ENCODE measurements at regions not wholly inside any gene's neighbourhood (a gene's known extent, or its start where the extent isn't known, plus 50 kb on each side); places are given as distances from the start of the nearest gene placed in this dataset.
"Not testable (repeated sequence)": the region's sequence is repeated elsewhere in the genome, so short reads cannot be mapped to it uniquely, and the experiment has no call there.

DNA sequence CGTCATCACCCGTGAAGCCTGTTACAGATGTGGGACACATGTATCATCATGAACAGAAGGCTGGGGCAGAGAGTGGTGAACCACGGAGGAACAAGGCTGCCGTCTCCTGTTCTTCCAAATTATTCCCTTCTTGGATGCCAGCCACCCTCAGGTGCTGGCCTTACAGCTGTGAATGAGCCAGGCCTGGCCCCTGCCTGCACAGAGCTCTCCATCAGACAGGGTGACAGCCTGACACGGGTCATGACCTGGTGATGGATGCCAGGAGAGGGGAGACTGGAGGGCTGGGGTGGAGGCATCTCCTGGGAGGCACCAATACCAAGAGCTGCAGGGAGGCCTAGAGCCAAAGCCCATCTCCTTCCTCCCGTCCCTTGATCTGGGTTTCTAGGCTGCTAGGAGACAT, 230.0 kb upstream of the C1orf174 start:
- H3K36me3 ChIP-seq, result no peaks in the 10 kb centered on the region
- no peaks in the 10 kb centered on the region for H3K9me3 ChIP-seq
- no peak for DNase-seq (ENCODE audit: low spot score)
- no peak for ATAC-seq (ENCODE audit: insufficient number of reproducible peaks, low FRiP score, low read depth)
- no peaks in the 10 kb centered on the region for H3K4me1 ChIP-seq (ENCODE audit: control insufficient read depth in 1 of 2, low read depth in 2 of 2)
- no peak overlapping the region for H3K27ac ChIP-seq
- H3K4me3 ChIP-seq, result no peak overlapping the region
- TF ChIP-seq, protein P1, sequence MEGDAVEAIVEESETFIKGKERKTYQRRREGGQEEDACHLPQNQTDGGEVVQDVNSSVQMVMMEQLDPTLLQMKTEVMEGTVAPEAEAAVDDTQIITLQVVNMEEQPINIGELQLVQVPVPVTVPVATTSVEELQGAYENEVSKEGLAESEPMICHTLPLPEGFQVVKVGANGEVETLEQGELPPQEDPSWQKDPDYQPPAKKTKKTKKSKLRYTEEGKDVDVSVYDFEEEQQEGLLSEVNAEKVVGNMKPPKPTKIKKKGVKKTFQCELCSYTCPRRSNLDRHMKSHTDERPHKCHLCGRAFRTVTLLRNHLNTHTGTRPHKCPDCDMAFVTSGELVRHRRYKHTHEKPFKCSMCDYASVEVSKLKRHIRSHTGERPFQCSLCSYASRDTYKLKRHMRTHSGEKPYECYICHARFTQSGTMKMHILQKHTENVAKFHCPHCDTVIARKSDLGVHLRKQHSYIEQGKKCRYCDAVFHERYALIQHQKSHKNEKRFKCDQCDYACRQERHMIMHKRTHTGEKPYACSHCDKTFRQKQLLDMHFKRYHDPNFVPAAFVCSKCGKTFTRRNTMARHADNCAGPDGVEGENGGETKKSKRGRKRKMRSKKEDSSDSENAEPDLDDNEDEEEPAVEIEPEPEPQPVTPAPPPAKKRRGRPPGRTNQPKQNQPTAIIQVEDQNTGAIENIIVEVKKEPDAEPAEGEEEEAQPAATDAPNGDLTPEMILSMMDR (IDR thresholded peaks at IDR 0.05), result no peak
- no peaks in the 10 kb centered on the region for H3K27me3 ChIP-seq (replicated peaks; ENCODE audit: insufficient read depth)

GRCh38 chr1:4131734-4132133, 231.7 kb upstream of the C1orf174 start:
- H3K27me3 ChIP-seq (replicated peaks; ENCODE audit: insufficient read depth), result no peaks in the 10 kb centered on the region
- H3K4me1 ChIP-seq (ENCODE audit: control insufficient read depth in 1 of 2, low read depth in 2 of 2), result no peaks in the 10 kb centered on the region
- H3K4me3 ChIP-seq, result no peak overlapping the region
- DNase-seq (ENCODE audit: low spot score) (no peak), ATAC-seq (ENCODE audit: insufficient number of reproducible peaks, low FRiP score, low read depth) (no peak)
- no peak overlapping the region for H3K27ac ChIP-seq
- no peaks in the 10 kb centered on the region for H3K36me3 ChIP-seq
- H3K9me3 ChIP-seq, result no peaks in the 10 kb centered on the region
- TF ChIP-seq, protein P1 (IDR thresholded peaks at IDR 0.05), result no peak

- Histone ChIP-seq H3K27ac (no peak overlapping the region), H3K4me3 (no peak overlapping the region), H3K4me1 (ENCODE audit: control insufficient read depth in 1 of 2, low read depth in 2 of 2) (no peaks in the 10 kb centered on the region), H3K9me3 (no peaks in the 10 kb centered on the region), H3K27me3 (replicated peaks; ENCODE audit: insufficient read depth) (no peaks in the 10 kb centered on the region), H3K36me3 (no peaks in the 10 kb centered on the region)
- TF ChIP-seq, protein P1 (IDR thresholded peaks at IDR 0.05), result no peak
- ATAC-seq (ENCODE audit: insufficient number of reproducible peaks, low FRiP score, low read depth) (no peak), DNase-seq (ENCODE audit: low spot score) (no peak)
Measured at GRCh38 chr1:4132352-4133296, 232.6 kb upstream of the C1orf174 start.

- ATAC-seq (ENCODE audit: insufficient number of reproducible peaks, low FRiP score, low read depth) (no peak), DNase-seq (ENCODE audit: low spot score) (no peak)
- Histone ChIP-seq H3K4me1 (ENCODE audit: control insufficient read depth in 1 of 2, low read depth in 2 of 2) (no peaks in the 10 kb centered on the region), H3K4me3 (no peak overlapping the region), H3K9me3 (no peaks in the 10 kb centered on the region), H3K27me3 (replicated peaks; ENCODE audit: insufficient read depth) (no peaks in the 10 kb centered on the region), H3K36me3 (no peaks in the 10 kb centered on the region), H3K27ac (no peak overlapping the region)
- TF ChIP-seq, protein P1 (IDR thresholded peaks at IDR 0.05), result no peak
Measured at GRCh38 chr1:4133297-4133938, 233.3 kb upstream of the C1orf174 start.

DNA sequence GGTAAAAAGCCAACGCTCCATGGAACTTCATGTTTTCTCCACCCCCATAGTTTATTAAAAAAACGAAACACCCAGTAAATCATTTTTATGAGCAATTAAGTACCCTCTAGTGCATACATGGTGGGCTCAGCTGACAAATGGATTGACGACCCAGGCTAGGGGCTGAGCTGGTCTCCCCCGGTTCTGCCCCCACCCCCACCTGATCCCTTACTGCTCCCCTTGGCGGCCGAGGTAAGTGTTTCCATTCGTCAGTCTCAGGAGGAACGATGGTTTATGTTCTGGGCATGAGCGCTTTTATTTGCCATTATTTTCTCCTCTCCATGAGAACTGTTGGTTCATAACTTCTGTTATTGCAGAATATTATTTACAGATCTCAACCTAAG, 233.9 kb upstream of the C1orf174 start:
- Histone ChIP-seq H3K36me3 (no peaks in the 10 kb centered on the region), H3K9me3 (no peaks in the 10 kb centered on the region), H3K27me3 (replicated peaks; ENCODE audit: insufficient read depth) (no peaks in the 10 kb centered on the region), H3K27ac (no peak overlapping the region), H3K4me1 (ENCODE audit: control insufficient read depth in 1 of 2, low read depth in 2 of 2) (no peaks in the 10 kb centered on the region), H3K4me3 (no peak overlapping the region)
- no peak for DNase-seq (ENCODE audit: low spot score)
- TF ChIP-seq, protein P1 (IDR thresholded peaks at IDR 0.05), result no peak
- no peak for ATAC-seq (ENCODE audit: insufficient number of reproducible peaks, low FRiP score, low read depth)

DNA sequence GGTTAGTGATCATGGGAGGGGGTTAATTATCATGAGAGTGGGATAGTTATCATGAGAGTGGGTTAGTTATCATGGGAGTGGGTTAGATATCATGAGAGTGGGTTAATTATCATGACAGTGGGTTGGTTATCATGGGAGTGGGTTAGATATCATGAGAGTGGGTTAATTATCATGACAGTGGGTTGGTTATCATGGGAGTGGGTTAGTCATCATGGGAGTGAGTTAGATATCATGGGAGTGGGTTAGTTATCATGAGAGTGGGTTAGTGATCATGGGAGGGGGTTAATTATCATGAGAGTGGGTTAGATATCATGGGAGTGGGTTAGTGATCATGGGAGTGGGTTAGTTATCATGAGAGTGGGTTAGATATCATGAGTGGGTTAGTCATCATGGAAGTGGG, 235.8 kb upstream of the C1orf174 start:
- H3K27ac ChIP-seq; H3K36me3 ChIP-seq; H3K4me3 ChIP-seq; H3K27me3 ChIP-seq (replicated peaks; ENCODE audit: insufficient read depth); H3K4me1 ChIP-seq (ENCODE audit: control insufficient read depth in 1 of 2, low read depth in 2 of 2); ATAC-seq (ENCODE audit: insufficient number of reproducible peaks, low FRiP score, low read depth); DNase-seq (ENCODE audit: low spot score); H3K9me3 ChIP-seq: not testable (repeated sequence)
